ENCODE measurements at regions not wholly inside any gene's neighbourhood (a gene's known extent, or its start where the extent isn't known, plus 50 kb on each side); places are given as distances from the start of the nearest gene placed in this dataset.
"Not testable (repeated sequence)": the region's sequence is repeated elsewhere in the genome, so short reads cannot be mapped to it uniquely, and the experiment has no call there.

DNA sequence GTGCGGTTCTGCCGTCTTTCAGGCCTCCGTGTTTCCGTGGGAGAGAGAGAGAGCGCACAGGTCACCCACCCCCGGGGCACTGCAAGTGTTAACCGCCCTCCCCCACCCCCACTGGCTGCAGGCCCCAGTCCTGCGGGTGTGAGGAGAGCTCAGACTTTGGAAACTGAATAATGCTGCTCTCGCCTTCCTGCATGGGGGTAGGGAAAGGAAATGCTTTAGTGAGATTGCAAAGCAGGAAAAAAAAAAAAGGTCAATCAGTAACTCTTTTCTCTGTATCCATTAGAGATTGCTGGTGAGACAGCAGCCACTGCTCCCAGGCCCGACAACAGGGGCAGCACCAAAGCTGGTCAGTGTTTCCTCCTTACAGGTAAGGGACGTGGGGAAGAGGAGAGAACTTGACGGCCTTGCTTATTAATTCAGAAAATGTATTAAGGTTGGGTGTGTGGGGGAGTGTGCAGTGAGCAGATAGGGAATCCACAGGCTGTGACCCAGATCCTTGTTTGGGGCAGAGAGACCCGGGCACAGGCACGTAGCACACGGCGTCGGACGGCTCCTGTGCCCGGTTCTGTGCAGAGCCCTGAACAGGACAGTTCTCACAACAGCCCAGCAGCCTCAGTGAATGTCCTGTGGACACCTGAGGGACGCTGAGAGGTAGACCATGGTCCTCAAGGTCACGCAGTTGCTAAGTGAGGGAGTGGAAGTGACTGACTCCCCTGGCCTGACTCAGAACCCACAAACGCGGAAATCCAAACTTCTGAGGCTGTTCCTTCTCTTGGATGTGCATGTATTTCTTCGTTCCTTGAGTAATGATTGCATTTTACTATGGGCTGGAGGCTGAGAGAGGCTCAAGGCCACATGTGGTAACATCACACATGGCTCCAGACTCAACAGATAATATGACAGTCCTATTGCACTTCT is 156.5 kb downstream of the FOXL1 start:
- in situ Hi-C loops (cut with HindIII; ENCODE audit: low sequenced_read_pairs): no loop called here
- DNase-seq (ENCODE audit: low spot score): no peak

DNA sequence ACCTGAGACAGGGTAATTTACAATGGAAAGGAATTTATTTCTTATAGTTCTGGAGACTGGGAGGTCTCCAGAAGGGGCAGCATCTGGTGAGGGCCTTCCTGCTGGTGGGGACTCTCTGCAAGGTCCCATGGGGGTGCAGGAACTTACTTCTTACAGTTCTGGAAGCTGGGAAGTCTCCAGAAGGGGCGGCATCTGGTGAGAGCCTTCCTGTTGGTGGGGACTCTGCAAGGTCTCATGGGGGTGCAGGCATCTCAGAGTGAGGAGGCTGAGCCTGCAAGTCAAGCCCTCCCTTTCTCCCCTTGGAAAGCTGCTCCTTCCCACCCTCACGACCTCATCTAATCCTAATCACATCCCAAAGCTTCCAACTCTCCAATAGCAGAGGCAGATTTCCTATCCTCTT is 157.4 kb downstream of the FOXL1 start:
- in situ Hi-C loops (cut with HindIII; ENCODE audit: low sequenced_read_pairs): no loop called here
- DNase-seq (ENCODE audit: low spot score): no peak

GRCh38 chr16:86736502-86736901 is 158.2 kb downstream of the FOXL1 start:
- DNase-seq (ENCODE audit: low spot score): no peak

DNA sequence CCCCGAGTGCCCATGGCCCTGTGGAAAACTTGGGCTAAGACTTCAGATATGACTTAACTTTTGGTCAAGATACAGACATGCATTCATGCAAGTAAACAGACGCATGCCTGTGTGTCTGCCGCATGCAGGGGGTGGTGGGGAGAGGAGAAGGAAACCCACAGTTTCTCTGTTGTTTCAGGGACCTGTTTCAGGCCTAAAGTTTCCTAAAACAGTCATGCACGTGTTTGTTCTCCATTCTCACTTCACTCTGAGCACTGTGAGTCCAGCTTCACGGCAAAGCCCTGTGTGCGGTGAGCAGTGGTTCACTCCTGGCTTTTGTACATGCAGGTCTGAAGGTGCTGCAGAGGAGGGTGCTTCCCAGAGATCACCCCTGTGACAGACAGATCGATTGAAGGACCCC is 158.7 kb downstream of the FOXL1 start:
- in situ Hi-C loops (cut with HindIII; ENCODE audit: low sequenced_read_pairs): no loop called here
- DNase-seq (ENCODE audit: low spot score): no peak

More at GRCh38 chr16:86736502-86736901, 158.2 kb downstream of the FOXL1 start:
- in situ Hi-C loops (cut with HindIII; ENCODE audit: low sequenced_read_pairs): no loop called here

DNA sequence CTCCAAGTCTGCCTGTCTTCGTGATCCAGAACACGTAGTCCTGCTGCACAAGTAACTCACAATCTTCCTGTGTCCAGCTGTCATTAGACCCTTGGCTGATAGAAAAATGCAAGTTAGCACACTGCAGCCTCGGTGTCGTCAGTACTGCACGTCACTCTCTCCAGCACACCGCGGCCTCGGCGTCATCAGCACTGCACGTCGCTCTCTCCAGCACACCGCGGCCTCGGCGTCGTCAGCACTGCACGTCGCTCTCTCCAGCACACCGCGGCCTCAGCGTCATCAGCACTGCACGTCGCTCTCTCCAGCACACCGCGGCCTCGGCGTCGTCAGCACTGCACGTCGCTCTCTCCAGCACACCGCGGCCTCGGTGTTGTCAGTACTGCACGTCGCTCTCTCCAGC is 160.0 kb downstream of the FOXL1 start:
- in situ Hi-C loops (cut with HindIII; ENCODE audit: low sequenced_read_pairs); DNase-seq (ENCODE audit: low spot score): not testable (repeated sequence)

GRCh38 chr16:86739178-86739577 is 160.8 kb downstream of the FOXL1 start:
- DNase-seq (ENCODE audit: low spot score): no peak

DNA sequence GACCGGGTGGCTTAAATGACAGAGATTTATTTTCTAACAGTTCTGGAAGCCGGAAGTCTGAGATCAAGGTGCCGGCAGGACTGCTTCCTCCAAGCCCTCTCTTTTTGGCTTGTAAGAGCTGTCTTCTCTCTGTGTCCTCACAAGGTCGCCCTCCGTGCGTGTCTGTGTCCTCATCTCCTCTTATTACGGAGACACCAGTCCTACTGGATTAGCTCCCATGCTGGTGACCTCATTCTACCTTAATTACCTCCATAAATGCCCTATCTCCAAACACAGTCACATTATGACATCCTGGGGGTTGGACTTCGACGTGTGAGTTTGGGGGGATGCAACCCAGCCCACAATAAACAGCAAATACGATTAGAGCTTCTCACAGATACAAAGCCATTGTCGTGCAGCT is 161.5 kb downstream of the FOXL1 start:
- in situ Hi-C loops (cut with HindIII; ENCODE audit: low sequenced_read_pairs): no loop called here
- DNase-seq (ENCODE audit: low spot score): peak; percentile 6

More at GRCh38 chr16:86739178-86739577, 160.8 kb downstream of the FOXL1 start:
- in situ Hi-C loops (cut with HindIII; ENCODE audit: low sequenced_read_pairs): no loop called here

- in situ Hi-C loops (cut with HindIII; ENCODE audit: low sequenced_read_pairs): no loop called here
- no peak for DNase-seq (ENCODE audit: low spot score)
Measured at GRCh38 chr16:86740298-86740697, 161.9 kb downstream of the FOXL1 start.

GRCh38 chr16:86740906-86741799 is 162.8 kb downstream of the FOXL1 start:
- in situ Hi-C loops (cut with HindIII; ENCODE audit: low sequenced_read_pairs): no loop called here
- peak; percentile 51 for DNase-seq (ENCODE audit: low spot score)

GRCh38 chr16:86747761-86748160 is 169.4 kb downstream of the FOXL1 start:
- in situ Hi-C loops (cut with HindIII; ENCODE audit: low sequenced_read_pairs): no loop called here
- no peak for DNase-seq (ENCODE audit: low spot score)

- DNase-seq (ENCODE audit: low spot score): no peak
- in situ Hi-C loops (cut with HindIII; ENCODE audit: low sequenced_read_pairs): no loop called here
Measured at GRCh38 chr16:86748652-86749051, 170.3 kb downstream of the FOXL1 start.

- no peak for DNase-seq (ENCODE audit: low spot score)
- in situ Hi-C loops (cut with HindIII; ENCODE audit: low sequenced_read_pairs): no loop called here
Measured at GRCh38 chr16:86751076-86752030, 173.0 kb downstream of the FOXL1 start.

DNA sequence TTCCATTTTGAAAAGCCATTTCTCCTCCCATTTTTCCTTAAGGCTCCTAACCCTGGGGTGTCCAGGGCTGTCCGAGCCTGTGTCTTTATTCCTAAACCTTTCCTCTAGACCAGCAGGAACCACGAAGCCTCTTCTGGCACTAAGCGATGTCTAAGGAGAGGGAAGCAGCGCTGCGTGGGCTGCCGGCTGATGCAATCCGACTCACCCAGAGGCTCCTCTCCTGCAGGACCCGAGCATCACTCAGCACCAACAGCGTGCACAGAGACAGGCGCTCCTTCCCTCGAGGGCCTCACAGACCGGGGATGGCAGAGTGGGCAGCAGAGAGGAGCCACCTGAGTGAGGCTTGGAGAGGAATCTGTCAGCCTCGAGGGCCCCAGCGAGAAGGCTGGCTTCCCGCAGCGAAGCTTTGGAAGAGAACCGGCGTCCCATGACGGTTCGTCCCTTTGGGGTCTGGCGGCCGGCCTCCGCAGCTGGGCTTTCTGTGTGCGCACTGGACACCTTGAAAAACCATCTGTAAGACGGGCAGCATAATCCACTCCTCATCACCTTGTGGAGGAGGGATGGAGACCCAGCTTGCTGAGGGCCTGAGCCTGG is 174.3 kb downstream of the FOXL1 start:
- in situ Hi-C loops (cut with HindIII; ENCODE audit: low sequenced_read_pairs): no loop called here
- DNase-seq (ENCODE audit: low spot score): no peak

DNA sequence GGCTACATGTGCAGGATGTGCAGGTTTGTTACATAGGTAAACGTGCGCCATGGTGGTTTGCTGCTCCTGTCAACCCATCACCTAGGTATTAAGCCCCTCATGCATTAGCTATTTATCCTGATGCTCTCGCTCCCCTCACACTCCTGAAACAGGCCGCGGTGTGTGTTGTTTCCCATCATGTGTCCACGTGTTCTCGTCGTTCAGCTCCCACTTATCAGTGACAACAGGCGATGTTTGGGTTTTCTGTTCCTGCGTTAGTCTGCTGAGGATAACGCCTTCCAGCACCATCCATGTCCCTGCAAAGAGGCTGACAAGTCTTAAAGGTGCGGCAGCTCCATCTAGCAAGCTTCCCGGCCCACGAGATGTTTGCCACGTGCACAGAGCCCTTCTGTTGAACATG is 175.1 kb downstream of the FOXL1 start:
- in situ Hi-C loops (cut with HindIII; ENCODE audit: low sequenced_read_pairs): no loop called here
- no peak for DNase-seq (ENCODE audit: low spot score)

- no peak for DNase-seq (ENCODE audit: low spot score)
- in situ Hi-C loops (cut with HindIII; ENCODE audit: low sequenced_read_pairs): no loop called here
Measured at GRCh38 chr16:86755571-86756006, 177.2 kb downstream of the FOXL1 start.

DNA sequence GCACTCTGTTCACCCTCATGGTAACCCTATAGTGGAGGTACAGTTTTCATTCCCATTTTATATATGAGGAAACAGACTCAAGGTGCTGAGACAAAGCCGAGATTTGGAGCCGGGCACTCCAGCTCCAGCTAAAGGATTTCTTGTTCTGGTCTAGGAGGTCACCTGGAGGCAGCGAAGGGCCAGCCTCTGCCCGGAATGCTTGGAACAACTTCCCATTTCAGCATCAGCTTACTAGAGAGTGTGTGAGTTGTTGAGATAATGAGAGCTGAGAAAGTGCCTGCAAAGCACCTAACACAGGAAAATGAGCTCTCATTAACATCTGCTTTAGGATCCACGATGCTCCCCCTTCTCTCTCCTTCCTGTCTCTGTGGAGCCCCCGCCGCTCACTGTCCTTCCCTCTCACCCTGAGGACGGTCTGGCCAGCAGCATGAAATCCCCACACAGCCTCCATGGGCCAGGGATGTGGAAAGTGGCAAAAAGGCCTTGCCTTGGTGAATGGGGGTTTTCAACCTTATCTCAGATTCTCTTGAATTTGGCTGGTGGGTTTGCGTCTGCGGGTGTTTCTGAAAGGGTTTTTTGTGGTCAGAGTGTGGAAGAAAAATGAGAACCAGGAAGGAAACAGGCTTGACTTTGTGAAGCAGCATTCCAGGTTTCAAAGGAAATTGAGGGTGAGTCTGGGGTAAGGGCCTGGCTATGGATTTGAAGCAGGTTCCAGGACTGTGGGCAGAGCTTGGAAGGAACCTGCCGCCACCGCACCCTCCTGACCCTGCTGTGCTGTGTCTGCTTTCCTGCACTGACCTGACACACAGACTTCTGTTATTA is 178.7 kb downstream of the FOXL1 start:
- in situ Hi-C loops (cut with HindIII; ENCODE audit: low sequenced_read_pairs): no loop called here
- no peak for DNase-seq (ENCODE audit: low spot score)

- in situ Hi-C loops (cut with HindIII; ENCODE audit: low sequenced_read_pairs): no loop called here
- no peak for DNase-seq (ENCODE audit: low spot score)
Measured at GRCh38 chr16:86757704-86758040, 179.3 kb downstream of the FOXL1 start.

DNA sequence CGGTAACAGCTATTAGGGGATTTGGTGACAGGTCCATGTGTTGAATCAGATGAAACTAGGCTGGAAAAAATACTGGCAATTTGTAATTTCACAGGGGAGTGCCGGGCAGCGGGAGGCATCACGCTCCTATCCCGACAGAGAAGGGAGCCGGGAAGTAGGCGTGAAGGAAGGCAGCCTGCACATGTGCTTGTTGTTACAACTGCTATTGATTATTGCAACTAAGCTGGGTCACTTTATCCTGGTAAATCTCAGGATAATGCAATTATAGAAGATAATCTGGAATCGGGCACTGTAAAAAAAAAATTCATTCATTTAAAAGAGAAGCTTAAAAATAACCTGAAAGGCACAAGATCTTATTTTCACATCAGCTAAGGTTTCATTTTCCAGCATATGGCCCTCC is 180.6 kb downstream of the FOXL1 start:
- no peak for DNase-seq (ENCODE audit: low spot score)
- in situ Hi-C loops (cut with HindIII; ENCODE audit: low sequenced_read_pairs): no loop called here

All from G401 (cell line).